ENCODE measurements at regions not wholly inside any gene's neighbourhood (a gene's known extent, or its start where the extent isn't known, plus 50 kb on each side); places are given as distances from the start of the nearest gene placed in this dataset.
A peak's percentile ranks its signal among the peaks of the same experiment; 100 is the strongest.

- TF ChIP-seq POLR2A (IDR thresholded peaks at IDR 0.05) (no peak), CTCF (IDR thresholded peaks at IDR 0.05) (peak; percentile 2 to 42), POLR2AphosphoS5 (IDR thresholded peaks at IDR 0.05) (no peak), EP300 (IDR thresholded peaks at IDR 0.05) (no peak)
These were observed 93.0 kb upstream of the SLC25A13 start for GRCh38 chr7:96414931-96415292.

Measured in suprapubic skin (tissue), 4 donors.